Upper lobe of left lung (tissue), 4 donors: ENCODE measurements at regions not wholly inside any gene's neighbourhood (a gene's known extent, or its start where the extent isn't known, plus 50 kb on each side); places are given as distances from the start of the nearest gene placed in this dataset.

ENCODE experiments used
- CTCF ChIP-seq, 6 experiments: fragments of 450-650 bp in 4 of 6; fragments of 200-600 bp in 2 of 6; sonication (generic) in 2 of 6; IDR thresholded peaks; one replicate each; pipeline ENCODE4 v1.5.1; 2016 to 2019; ENCODE audit warnings: antibody characterized with exemption in 6 of 6
- POLR2AphosphoS5 ChIP-seq, 2 donors: sonication (generic); formaldehyde crosslinking; IDR thresholded peaks; one replicate each; pipeline ENCODE4 v1.5.1; 2017; ENCODE audit warnings: antibody characterized with exemption in 2 of 2

DNA sequence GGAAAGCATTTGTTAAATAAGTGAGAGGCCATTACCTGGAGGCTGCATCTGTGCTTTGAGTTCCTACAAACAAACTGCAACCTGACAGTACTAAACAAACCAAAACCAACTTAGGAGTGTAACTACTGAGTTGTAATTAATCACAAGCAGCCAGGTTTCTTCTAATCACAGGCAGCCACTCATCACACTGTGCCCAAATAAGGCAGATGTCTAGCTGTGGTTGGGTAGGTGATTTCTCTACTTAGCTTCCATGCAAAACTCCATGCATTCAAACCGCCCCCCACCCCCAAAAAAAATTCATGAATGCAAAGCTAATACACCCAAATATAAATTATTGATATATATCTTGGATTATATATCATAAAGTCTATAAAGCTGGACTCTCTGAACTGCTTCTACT, 461.1 kb downstream of the ARL4A start:
- TF ChIP-seq CTCF (IDR thresholded peaks at IDR 0.05) (no peak), POLR2AphosphoS5 (IDR thresholded peaks at IDR 0.05) (no peak)
